Fibroblast of lung (primary cell): ENCODE measurements at regions not wholly inside any gene's neighbourhood (a gene's known extent, or its start where the extent isn't known, plus 50 kb on each side); places are given as distances from the start of the nearest gene placed in this dataset.

Experiments
- CTCF ChIP-seq, 2 donors: IDR thresholded peaks in 1 of 2; conservative IDR thresholded peaks in 1 of 2; 1 replicate in 1 of 2; 2 replicates in 1 of 2; pipeline ENCODE4 v1.5.1; 2011 to 2012; ENCODE audit warnings: low read length in 2 of 2, control low read depth in 1 of 2, inconsistent platforms in 1 of 2, low read depth in 1 of 2, mild to moderate bottlenecking in 1 of 2
- EZH2 ChIP-seq: IDR thresholded peaks from 2 replicates; pipeline ENCODE4 v1.5.1; 2012; ENCODE audit warnings: low read length, control low read depth, mild to moderate bottlenecking; ENCODE audit errors: missing control alignments

GRCh38 chr10:27380929-27381358 is 123.2 kb upstream of the RAB18 start:
- TF ChIP-seq CTCF (conservative IDR thresholded peaks at IDR 0.05 in 1 of 2, IDR thresholded peaks at IDR 0.05 in 1 of 2; ENCODE audit: low read depth in 1 of 2, low read length in 2 of 2), result no peak
- no peak for TF ChIP-seq EZH2
